IMR-90 (cell line): ENCODE measurements at regions not wholly inside any gene's neighbourhood (a gene's known extent, or its start where the extent isn't known, plus 50 kb on each side); places are given as distances from the start of the nearest gene placed in this dataset.

Experiments
- ATAC-seq: fragments of 200-7000 bp; cut with Tn5 transposase; 2 replicates; pipeline ENCODE4 v1.9.1; 2020; ENCODE audit warnings: low read depth, mild to moderate bottlenecking, moderate library complexity
- BruUV-seq: library from RNA; stranded (reverse); fragments of 400-500 nt; replicated peaks from 2 replicates; lab custom pipeline; 2021; lab: Mats Ljungman, UMichigan
- CTCF ChIA-PET: fragments of 300-600 bp; formaldehyde crosslinking; extraction: SDS; loops from one replicate; lab custom pipeline; 2021; ENCODE audit warnings: antibody characterized with exemption; lab: Yijun Ruan, JAX
- POLR2A ChIA-PET: fragments of 300-600 bp; sonication (Branson Sonifier 250); formaldehyde crosslinking; loops from one replicate; lab custom pipeline; 2022; ENCODE audit warnings: antibody characterized with exemption; ENCODE audit not compliant: unreplicated experiment; lab: Charles Lee
- DNase-seq: peaks from one replicate; pipeline ENCODE4 v3.0.0; 2013
- H2AFZ ChIP-seq: replicated peaks from 2 replicates; pipeline ENCODE3; 2013; ENCODE audit warnings: low read length, mild to moderate bottlenecking; ENCODE audit not compliant: poor library complexity
- H2AK5ac ChIP-seq: 2 replicates; pipeline ENCODE4 v1.6.1; 2013; ENCODE audit warnings: low read depth, low read length, inconsistent platforms
- H2AK9ac ChIP-seq: replicated peaks from 2 replicates; pipeline ENCODE3; 2013; ENCODE audit warnings: mild to moderate bottlenecking, low read depth, low read length, moderate library complexity; ENCODE audit not compliant: poor library complexity
- H2BK120ac ChIP-seq: 2 replicates; pipeline ENCODE4 v1.6.1; 2013; ENCODE audit warnings: low read depth, low read length, inconsistent platforms
- H2BK15ac ChIP-seq: 3 replicates; pipeline ENCODE4 v1.6.1; 2013; ENCODE audit warnings: low read depth, low read length, inconsistent platforms
- H2BK20ac ChIP-seq: 2 replicates; pipeline ENCODE4 v1.6.1; 2013; ENCODE audit warnings: low read depth, mild to moderate bottlenecking, inconsistent platforms, low read length, moderate library complexity
- H2BK5ac ChIP-seq: 2 replicates; pipeline ENCODE4 v1.6.1; 2013; ENCODE audit warnings: mild to moderate bottlenecking, low read depth, low read length, inconsistent platforms; ENCODE audit not compliant: poor library complexity, severe bottlenecking
- H3K14ac ChIP-seq: replicated peaks from 2 replicates; pipeline ENCODE4 v1.6.1; 2013; ENCODE audit warnings: low read depth, low read length, inconsistent platforms
- H3K18ac ChIP-seq: 2 replicates; pipeline ENCODE4 v1.6.1; 2013; ENCODE audit warnings: low read depth, low read length, control low read depth
- H3K23ac ChIP-seq: 2 replicates; pipeline ENCODE4 v1.6.1; 2013; ENCODE audit warnings: low read depth, low read length, inconsistent platforms
- H3K27ac ChIP-seq: 2 replicates; pipeline ENCODE4 v1.5.1; 2013; ENCODE audit warnings: mild to moderate bottlenecking, control low read depth, low read length; ENCODE audit not compliant: insufficient read depth
- H3K27me3 ChIP-seq: 2 replicates; pipeline ENCODE4 v1.6.1; 2013; ENCODE audit warnings: low read length; ENCODE audit not compliant: control insufficient read depth, insufficient read depth
- H3K36me3 ChIP-seq: 2 replicates; pipeline ENCODE4 v1.6.1; 2013; ENCODE audit warnings: low read length, mixed read lengths; ENCODE audit not compliant: control insufficient read depth, insufficient read depth
- H3K4ac ChIP-seq: 2 replicates; pipeline ENCODE4 v1.6.1; 2013; ENCODE audit warnings: low read depth, low read length, inconsistent platforms
- H3K4me1 ChIP-seq: 2 replicates; pipeline ENCODE4 v1.6.1; 2013; ENCODE audit warnings: low read length, mixed read lengths; ENCODE audit not compliant: control insufficient read depth, insufficient read depth
- H3K4me2 ChIP-seq: 2 replicates; pipeline ENCODE4 v1.6.1; 2013; ENCODE audit warnings: low read depth, mild to moderate bottlenecking, control low read depth, low read length, moderate library complexity
- H3K4me3 ChIP-seq: 2 replicates; pipeline ENCODE4 v1.5.1; 2013; ENCODE audit warnings: low read depth, mild to moderate bottlenecking, control low read depth, low read length, moderate library complexity; ENCODE audit not compliant: insufficient read depth
- H3K56ac ChIP-seq: 2 replicates; pipeline ENCODE4 v1.6.1; 2013; ENCODE audit warnings: low read length, inconsistent platforms; ENCODE audit not compliant: insufficient read depth; ENCODE audit errors: extremely low read depth
- H3K79me1 ChIP-seq, 2 experiments: 2 replicates each; pipeline ENCODE4 v1.6.1; 2013; ENCODE audit warnings: low read length in 2 of 2, inconsistent platforms in 1 of 2, low read depth in 1 of 2
- H3K9ac ChIP-seq: 2 replicates; pipeline ENCODE4 v1.6.1; 2013; ENCODE audit warnings: low read depth, low read length, control low read depth
- H3K9me1 ChIP-seq: 2 replicates; pipeline ENCODE4 v1.6.1; 2013; ENCODE audit warnings: low read length, inconsistent platforms; ENCODE audit not compliant: insufficient read depth
- H3K9me3 ChIP-seq: 2 replicates; pipeline ENCODE4 v1.6.1; 2013; ENCODE audit warnings: low read length; ENCODE audit not compliant: control insufficient read depth, insufficient read depth
- H4K20me1 ChIP-seq: 2 replicates; pipeline ENCODE4 v1.6.1; 2013; ENCODE audit warnings: low read length, inconsistent platforms; ENCODE audit not compliant: insufficient read depth
- H4K5ac ChIP-seq: 2 replicates; pipeline ENCODE4 v1.6.1; 2013; ENCODE audit warnings: mild to moderate bottlenecking, low read depth, low read length, control low read depth
- H4K8ac ChIP-seq, 2 experiments: 2 replicates each; pipeline ENCODE4 v1.6.1; 2013; ENCODE audit warnings: low read depth in 2 of 2, low read length in 2 of 2, control low read depth in 1 of 2, inconsistent platforms in 1 of 2
- H4K91ac ChIP-seq: 2 replicates; pipeline ENCODE4 v1.6.1; 2013; ENCODE audit warnings: low read depth, low read length, inconsistent platforms; ENCODE audit not compliant: insufficient read depth
- BHLHE40 ChIP-seq: fragments of 150-350 bp; IDR thresholded peaks from 2 replicates; pipeline ENCODE4 v1.6.1; 2016; ENCODE audit warnings: mild to moderate bottlenecking, low read depth, low read length
- CEBPB ChIP-seq: IDR thresholded peaks from 2 replicates; pipeline ENCODE4 v1.6.1; 2012; ENCODE audit warnings: low read depth, low read length, improper control_type of control experiment
- CHD1 ChIP-seq: IDR thresholded peaks from 2 replicates; pipeline ENCODE4 v1.6.1; 2012; ENCODE audit warnings: low read depth, low read length, improper control_type of control experiment
- CTCF ChIP-seq: conservative IDR thresholded peaks from 2 replicates; pipeline ENCODE4 v1.5.1; 2012; ENCODE audit warnings: mild to moderate bottlenecking, low read depth, low read length, improper control_type of control experiment
- ELK1 ChIP-seq: fragments of 150-350 bp; IDR thresholded peaks from 2 replicates; pipeline ENCODE4 v1.6.1; 2016; ENCODE audit warnings: low read depth, mild to moderate bottlenecking, low read length, moderate library complexity, borderline replicate concordance
- FOS ChIP-seq: fragments of 150-350 bp; IDR thresholded peaks from 2 replicates; pipeline ENCODE4 v1.6.1; 2016; ENCODE audit warnings: low read depth, low read length
- MAFK ChIP-seq: IDR thresholded peaks from 2 replicates; pipeline ENCODE4 v1.6.1; 2012; ENCODE audit warnings: low read depth, low read length, improper control_type of control experiment
- MAZ ChIP-seq: IDR thresholded peaks from 2 replicates; pipeline ENCODE4 v1.6.1; 2012; ENCODE audit warnings: low read depth, mild to moderate bottlenecking, low read length, improper control_type of control experiment, moderate library complexity, borderline replicate concordance
- MXI1 ChIP-seq: IDR thresholded peaks from 2 replicates; pipeline ENCODE4 v1.6.1; 2012; ENCODE audit warnings: low read depth, mild to moderate bottlenecking, low read length, moderate library complexity, borderline replicate concordance
- NFE2L2 ChIP-seq: fragments of 150-350 bp; IDR thresholded peaks from 2 replicates; pipeline ENCODE4 v1.6.1; 2016; ENCODE audit warnings: low read depth, mild to moderate bottlenecking, low read length
- POLR2A ChIP-seq: IDR thresholded peaks from 2 replicates; pipeline ENCODE4 v1.6.1; 2012; ENCODE audit warnings: mild to moderate bottlenecking, low read depth, low read length
- RAD21 ChIP-seq: IDR thresholded peaks from 2 replicates; pipeline ENCODE4 v1.6.1; 2012; ENCODE audit warnings: low read length, improper control_type of control experiment
- RCOR1 ChIP-seq: IDR thresholded peaks from 2 replicates; pipeline ENCODE4 v1.6.1; 2012; ENCODE audit warnings: mild to moderate bottlenecking, low read length, improper control_type of control experiment; ENCODE audit not compliant: insufficient replicate concordance
- RFX5 ChIP-seq: IDR thresholded peaks from 2 replicates; pipeline ENCODE4 v1.8.0; 2012; ENCODE audit warnings: low read depth, mild to moderate bottlenecking, low read length, moderate library complexity
- SMC3 ChIP-seq: fragments of 150-350 bp; IDR thresholded peaks from 2 replicates; pipeline ENCODE4 v1.6.1; 2016; ENCODE audit warnings: low read depth, mild to moderate bottlenecking, antibody characterized with exemption, low read length, moderate library complexity
- USF2 ChIP-seq: fragments of 150-350 bp; IDR thresholded peaks from 2 replicates; pipeline ENCODE4 v1.6.1; 2017; ENCODE audit warnings: mild to moderate bottlenecking, antibody characterized with exemption, low read length, low read depth
- WGBS, 2 experiments: methylation state at CpG; one replicate each; pipeline versions ENCODE4 v1.1.5 to v1.1.7; 2013; ENCODE audit warnings: missing lambda C conversion rate in 2 of 2; ENCODE audit not compliant: insufficient read length in 1 of 2; ENCODE audit errors: extremely low coverage in 2 of 2; 5-methylcytosine and 5-hydroxymethylcytosine counted together
- dilution Hi-C: fragments of 300-500 bp; cut with HindIII; formaldehyde crosslinking; loops from one replicate; pipeline ENCODE4 v1.14.3; 2018; ENCODE audit warnings: low sequenced_read_pairs; ENCODE audit not compliant: unreplicated experiment
- in situ Hi-C: fragments of 300-500 bp; cut with MboI; formaldehyde crosslinking; loops from 3 replicates; pipeline ENCODE4 v1.14.3; 2019; ENCODE audit warnings: low sequenced_read_pairs, inconsistent platforms, mixed read lengths
- intact Hi-C: fragments of 100-400 bp; cut with micrococcal nuclease; formaldehyde crosslinking; loops from 2 replicates; pipeline ENCODE4 v1.10.0; 2022

- H4K20me1 ChIP-seq = no peaks in the 10 kb centered on the region
These were observed 650.1 kb downstream of the KCNT2 start for GRCh38 chr1:195958131-195958530.

More at GRCh38 chr1:195958131-195958530, 650.1 kb downstream of the KCNT2 start:
- Histone ChIP-seq H2BK15ac (no peak overlapping the region), H3K9ac (no peak overlapping the region), H2AK9ac (no peak overlapping the region), H3K27ac (no peak overlapping the region), H2BK120ac (no peak overlapping the region), H3K4me3 (no peak overlapping the region), H3K36me3 (no peaks in the 10 kb centered on the region), H3K4ac (no peak overlapping the region), H3K9me3 (no peaks in the 10 kb centered on the region), H2AFZ (no peak overlapping the region), H3K4me1 (no peaks in the 10 kb centered on the region), H2BK20ac (no peak overlapping the region), H2BK5ac (no peak overlapping the region), H3K4me2 (no peak overlapping the region), H3K27me3 (no peaks in the 10 kb centered on the region), H4K5ac (no peak overlapping the region), H3K79me1 (no peaks in the 10 kb centered on the region), H3K14ac (no peak overlapping the region), H3K23ac (no peak overlapping the region), H3K18ac (no peak overlapping the region), H4K8ac (no peak overlapping the region), H2AK5ac (no peak overlapping the region), H3K9me1 (no peaks in the 10 kb centered on the region), H3K56ac (no peak overlapping the region), H4K91ac (no peak overlapping the region)
- dilution Hi-C loops = no loop called here
- no TSS peak for BruUV-seq
- in situ Hi-C loops = no loop called here
- no peak for DNase-seq
- ATAC-seq = no peak
- intact Hi-C loops = no loop called here
- ChIA-PET CTCF (no interaction called here), POLR2A (no interaction called here)
- WGBS, 2 experiments = no CpG with 5 or more reads among the region's 4 CpGs
- TF ChIP-seq USF2 = no peak
- no peak for TF ChIP-seq NFE2L2
- TF ChIP-seq POLR2A = no peak
- no peak for TF ChIP-seq RAD21
- no peak for TF ChIP-seq RFX5
- no peak for TF ChIP-seq MAFK
- TF ChIP-seq RCOR1 = no peak
- TF ChIP-seq ELK1 = no peak
- no peak for TF ChIP-seq CHD1
- TF ChIP-seq MXI1 = no peak
- no peak for TF ChIP-seq CTCF
- TF ChIP-seq BHLHE40 = no peak
- no peak for TF ChIP-seq FOS
- no peak for TF ChIP-seq CEBPB
- TF ChIP-seq MAZ = no peak
- no peak for TF ChIP-seq SMC3
